H9 (cell line): ENCODE measurements at regions not wholly inside any gene's neighbourhood (a gene's known extent, or its start where the extent isn't known, plus 50 kb on each side); places are given as distances from the start of the nearest gene placed in this dataset.

ENCODE experiments used
- DNase-seq: peaks from one replicate; pipeline ENCODE4 v3.0.0-alpha.2; 2017
- H2AFZ ChIP-seq: one replicate; pipeline ENCODE4 v1.6.1; 2013; ENCODE audit warnings: mild to moderate bottlenecking, low read length, control low read depth, moderate library complexity
- H2AK5ac ChIP-seq: 2 replicates; pipeline ENCODE4 v1.6.1; 2013; ENCODE audit warnings: low read length, control low read depth, mixed read lengths; ENCODE audit not compliant: insufficient read length
- H2BK120ac ChIP-seq: one replicate; pipeline ENCODE4 v1.6.1; 2013; ENCODE audit warnings: low read depth, mild to moderate bottlenecking, low read length, control low read depth, inconsistent platforms; ENCODE audit not compliant: poor library complexity, severe bottlenecking
- H2BK12ac ChIP-seq: 2 replicates; pipeline ENCODE4 v1.6.1; 2013; ENCODE audit warnings: low read length, control low read depth, mixed read lengths, low read depth; ENCODE audit not compliant: insufficient read length
- H2BK15ac ChIP-seq: 2 replicates; pipeline ENCODE4 v1.6.1; 2013; ENCODE audit warnings: low read depth, low read length, control low read depth
- H2BK20ac ChIP-seq: one replicate; pipeline ENCODE4 v1.6.1; 2013; ENCODE audit warnings: low read depth, mild to moderate bottlenecking, low read length, control low read depth, inconsistent platforms; ENCODE audit not compliant: poor library complexity, severe bottlenecking
- H2BK5ac ChIP-seq: 2 replicates; pipeline ENCODE4 v1.6.1; 2013; ENCODE audit warnings: low read length, control low read depth, mixed read lengths; ENCODE audit not compliant: insufficient read length
- H3K14ac ChIP-seq: 2 replicates; pipeline ENCODE4 v1.6.1; 2013; ENCODE audit warnings: low read length, control low read depth; ENCODE audit not compliant: insufficient read depth
- H3K18ac ChIP-seq: 2 replicates; pipeline ENCODE4 v1.6.1; 2013; ENCODE audit warnings: low read depth, mild to moderate bottlenecking, mixed read lengths, low read length, control low read depth; ENCODE audit not compliant: insufficient read length
- H3K23ac ChIP-seq: 2 replicates; pipeline ENCODE4 v1.6.1; 2013; ENCODE audit warnings: low read length, control low read depth, mixed read lengths, low read depth; ENCODE audit not compliant: insufficient read length
- H3K23me2 ChIP-seq: 2 replicates; pipeline ENCODE4 v1.6.1; 2013; ENCODE audit warnings: low read depth, mild to moderate bottlenecking, mixed read lengths, low read length, control low read depth; ENCODE audit not compliant: insufficient read length, poor library complexity, severe bottlenecking
- H3K27ac ChIP-seq: 2 replicates; pipeline ENCODE4 v1.5.1; 2013; ENCODE audit warnings: low read length, control low read depth, mixed read lengths, low read depth; ENCODE audit not compliant: insufficient read length
- H3K27me3 ChIP-seq: 2 replicates; pipeline ENCODE4 v1.6.1; 2013; ENCODE audit warnings: low read length, control low read depth, inconsistent platforms; ENCODE audit not compliant: insufficient read depth
- H3K4ac ChIP-seq: 2 replicates; pipeline ENCODE4 v1.6.1; 2013; ENCODE audit warnings: low read depth, mild to moderate bottlenecking, control low read depth, inconsistent platforms, low read length, moderate library complexity
- H3K4me1 ChIP-seq: 2 replicates; pipeline ENCODE4 v1.6.1; 2013; ENCODE audit warnings: low read length, control low read depth, inconsistent platforms; ENCODE audit not compliant: insufficient read depth
- H3K4me2 ChIP-seq: 2 replicates; pipeline ENCODE4 v1.6.1; 2013; ENCODE audit warnings: low read length, control low read depth, mixed read lengths; ENCODE audit not compliant: insufficient read length, insufficient read depth
- H3K56ac ChIP-seq: 2 replicates; pipeline ENCODE4 v1.6.1; 2013; ENCODE audit warnings: low read depth, mild to moderate bottlenecking, mixed read lengths, low read length, control low read depth; ENCODE audit not compliant: insufficient read length
- H3K79me1 ChIP-seq: 2 replicates; pipeline ENCODE4 v1.6.1; 2013; ENCODE audit warnings: low read depth, mild to moderate bottlenecking, moderate library complexity, low read length, control low read depth, inconsistent platforms; ENCODE audit not compliant: insufficient read depth, poor library complexity, severe bottlenecking
- H3K79me2 ChIP-seq: 2 replicates; pipeline ENCODE4 v1.6.1; 2013; ENCODE audit warnings: low read length, control low read depth, inconsistent platforms; ENCODE audit not compliant: insufficient read depth
- H3K9ac ChIP-seq: 2 replicates; pipeline ENCODE4 v1.6.1; 2013; ENCODE audit warnings: low read length, control low read depth, mixed read lengths; ENCODE audit not compliant: insufficient read length; ENCODE audit errors: extremely low read depth
- H3K9me3 ChIP-seq: one replicate; pipeline ENCODE4 v1.6.1; 2013; ENCODE audit warnings: low read depth, low read length, inconsistent platforms; ENCODE audit not compliant: control insufficient read depth
- H3T11ph ChIP-seq: one replicate; pipeline ENCODE4 v1.6.1; 2013; ENCODE audit warnings: mild to moderate bottlenecking, low read length, control low read depth, inconsistent platforms
- H4K20me1 ChIP-seq: one replicate; pipeline ENCODE4 v1.6.1; 2013; ENCODE audit not compliant: control insufficient read depth, insufficient read length, insufficient read depth
- H4K5ac ChIP-seq: 2 replicates; pipeline ENCODE4 v1.6.1; 2013; ENCODE audit warnings: low read depth, mild to moderate bottlenecking, mixed read lengths, low read length, control low read depth; ENCODE audit not compliant: insufficient read length
- H4K8ac ChIP-seq: replicated peaks from 2 replicates; pipeline ENCODE4 v1.6.1; 2013; ENCODE audit warnings: low read length, control low read depth, mixed read lengths, low read depth; ENCODE audit not compliant: insufficient read length
- H4K91ac ChIP-seq: 2 replicates; pipeline ENCODE4 v1.6.1; 2013; ENCODE audit warnings: low read depth, mild to moderate bottlenecking, moderate library complexity, mixed read lengths, low read length, control low read depth; ENCODE audit not compliant: insufficient read length
- H3K27ac Mint-ChIP-seq, 3 experiments: 2 replicates in 2 of 3; 3 replicates in 1 of 3; pipeline ENCODE4 v1.8.0; 2020 to 2021; ENCODE audit warnings: mixed read lengths in 3 of 3, mild to moderate bottlenecking in 1 of 3, moderate library complexity in 1 of 3
- H3K27me3 Mint-ChIP-seq: 2 replicates; pipeline ENCODE4 v1.8.0; 2021; ENCODE audit warnings: low read depth, mild to moderate bottlenecking, moderate library complexity, mixed read lengths
- H3K36me3 Mint-ChIP-seq, 3 experiments: 2 replicates in 2 of 3; 3 replicates in 1 of 3; pipeline ENCODE4 v1.8.0; 2020 to 2021; ENCODE audit warnings: low read depth in 3 of 3, mixed read lengths in 3 of 3; ENCODE audit not compliant: insufficient read depth in 1 of 3
- H3K4me1 Mint-ChIP-seq, 2 experiments: 2 replicates each; pipeline ENCODE4 v1.8.0; 2020; ENCODE audit warnings: mixed read lengths in 2 of 2
- H3K4me3 Mint-ChIP-seq, 2 experiments: 2 replicates in 1 of 2; 3 replicates in 1 of 2; pipeline ENCODE4 v1.8.0; 2020 to 2021; ENCODE audit warnings: mild to moderate bottlenecking in 2 of 2, mixed read lengths in 2 of 2, moderate library complexity in 1 of 2
- H3K9me3 Mint-ChIP-seq, 2 experiments: 2 replicates in 1 of 2; 3 replicates in 1 of 2; pipeline ENCODE4 v1.8.0; 2020; ENCODE audit warnings: mild to moderate bottlenecking in 2 of 2, mixed read lengths in 2 of 2, moderate library complexity in 1 of 2
- WGBS: extraction: QIAGEN DNeasy Blood & Tissue Kit; methylation state at CpG from one replicate; pipeline ENCODE4 v1.1.7; 2013; ENCODE audit warnings: missing lambda C conversion rate, low lambda C conversion rate, mixed read lengths; ENCODE audit not compliant: insufficient read length; ENCODE audit errors: extremely low coverage; 5-methylcytosine and 5-hydroxymethylcytosine counted together
- TF ChIP-seq, protein P1 (sequence below): fragments of 200-600 bp; sonication (generic); conservative IDR thresholded peaks from 3 replicates; pipeline ENCODE4 v1.8.0; 2021; ENCODE audit warnings: antibody characterized with exemption, mild to moderate bottlenecking

DNA sequence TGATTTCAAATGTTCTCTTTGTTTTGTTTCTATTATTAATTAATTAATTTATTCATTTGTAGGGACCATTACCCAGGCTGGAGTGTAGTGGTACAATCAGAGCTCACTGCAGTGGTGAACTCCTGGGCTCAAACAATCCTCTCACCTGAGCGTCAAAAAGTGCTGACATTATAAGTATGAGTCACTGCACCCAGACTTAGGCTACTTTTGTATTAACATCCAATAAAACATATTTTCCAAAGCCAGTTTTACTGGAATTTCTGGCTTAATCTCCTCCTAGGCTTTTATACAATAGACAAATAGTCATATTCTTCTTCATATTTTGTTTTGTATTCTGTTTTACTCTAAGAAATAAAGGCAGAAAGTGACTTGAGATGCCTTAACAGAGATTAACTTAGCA is 749.6 kb downstream of the SLC16A7 start:
- Mint-ChIP-seq H3K27ac (no peak overlapping the region), H3K9me3 (no peaks in the 10 kb centered on the region)

More for the DNA sequence above, 749.6 kb downstream of the SLC16A7 start:
- H4K20me1 ChIP-seq: no peaks in the 10 kb centered on the region
- no peak overlapping the region for H3K23ac ChIP-seq
- Mint-ChIP-seq H3K27me3 (no peaks in the 10 kb centered on the region), H3K4me3 (no peak overlapping the region), H3K36me3 (no peaks in the 10 kb centered on the region), H3K4me1 (no peaks in the 10 kb centered on the region)
- H4K5ac ChIP-seq: no peak overlapping the region
- whole genome bisulfite sequencing: no CpG with 5 or more reads among the region's 1 CpG
- no peak overlapping the region for H3K4me2 ChIP-seq
- H3K79me2 ChIP-seq: no peaks in the 10 kb centered on the region
- H4K91ac ChIP-seq: no peak overlapping the region
- H3K27me3 ChIP-seq: no peaks in the 10 kb centered on the region
- no peak overlapping the region for H2AK5ac ChIP-seq
- H3K9me3 ChIP-seq: no peaks in the 10 kb centered on the region
- H2BK20ac ChIP-seq: no peak overlapping the region
- no peak overlapping the region for H3K56ac ChIP-seq
- H2BK15ac ChIP-seq: no peak overlapping the region
- no peak overlapping the region for H3K14ac ChIP-seq
- H3K23me2 ChIP-seq: no peaks in the 10 kb centered on the region
- TF ChIP-seq, protein P1, sequence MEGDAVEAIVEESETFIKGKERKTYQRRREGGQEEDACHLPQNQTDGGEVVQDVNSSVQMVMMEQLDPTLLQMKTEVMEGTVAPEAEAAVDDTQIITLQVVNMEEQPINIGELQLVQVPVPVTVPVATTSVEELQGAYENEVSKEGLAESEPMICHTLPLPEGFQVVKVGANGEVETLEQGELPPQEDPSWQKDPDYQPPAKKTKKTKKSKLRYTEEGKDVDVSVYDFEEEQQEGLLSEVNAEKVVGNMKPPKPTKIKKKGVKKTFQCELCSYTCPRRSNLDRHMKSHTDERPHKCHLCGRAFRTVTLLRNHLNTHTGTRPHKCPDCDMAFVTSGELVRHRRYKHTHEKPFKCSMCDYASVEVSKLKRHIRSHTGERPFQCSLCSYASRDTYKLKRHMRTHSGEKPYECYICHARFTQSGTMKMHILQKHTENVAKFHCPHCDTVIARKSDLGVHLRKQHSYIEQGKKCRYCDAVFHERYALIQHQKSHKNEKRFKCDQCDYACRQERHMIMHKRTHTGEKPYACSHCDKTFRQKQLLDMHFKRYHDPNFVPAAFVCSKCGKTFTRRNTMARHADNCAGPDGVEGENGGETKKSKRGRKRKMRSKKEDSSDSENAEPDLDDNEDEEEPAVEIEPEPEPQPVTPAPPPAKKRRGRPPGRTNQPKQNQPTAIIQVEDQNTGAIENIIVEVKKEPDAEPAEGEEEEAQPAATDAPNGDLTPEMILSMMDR: no peak
- no peak for DNase-seq
- H2BK12ac ChIP-seq: no peak overlapping the region
- no peak overlapping the region for H3K18ac ChIP-seq
- no peak overlapping the region for H4K8ac ChIP-seq
- H3K4ac ChIP-seq: no peak overlapping the region
- H2BK5ac ChIP-seq: no peak overlapping the region
- no peak overlapping the region for H3K9ac ChIP-seq
- H3K27ac ChIP-seq: no peak overlapping the region
- H3K79me1 ChIP-seq: no peaks in the 10 kb centered on the region
- H3T11ph ChIP-seq: no peak overlapping the region
- no peaks in the 10 kb centered on the region for H3K4me1 ChIP-seq
- H2AFZ ChIP-seq: no peak overlapping the region
- H2BK120ac ChIP-seq: no peak overlapping the region
